Parathyroid adenoma (tissue), 2 donors: ENCODE measurements at regions not wholly inside any gene's neighbourhood (a gene's known extent, or its start where the extent isn't known, plus 50 kb on each side); places are given as distances from the start of the nearest gene placed in this dataset.

Experiments used
- H2AFZ ChIP-seq: fragments of 300-600 bp; sonication (generic); one replicate; pipeline ENCODE4 v1.7.0; 2017; ENCODE audit warnings: antibody characterized with exemption, mild to moderate bottlenecking
- H3K27ac ChIP-seq: fragments of 300-600 bp; sonication (generic); one replicate; pipeline ENCODE4 v1.7.0; 2017
- H3K27me3 ChIP-seq: fragments of 300-600 bp; sonication (generic); one replicate; pipeline ENCODE4 v1.7.0; 2017; ENCODE audit warnings: low read length; ENCODE audit not compliant: control insufficient read depth, insufficient read depth
- H3K36me3 ChIP-seq: fragments of 300-600 bp; sonication (generic); one replicate; pipeline ENCODE4 v1.7.0; 2017; ENCODE audit warnings: low read length; ENCODE audit not compliant: control insufficient read depth, insufficient read depth
- H3K4me1 ChIP-seq: fragments of 300-600 bp; sonication (generic); one replicate; pipeline ENCODE4 v1.7.0; 2017; ENCODE audit warnings: control low read depth
- H3K4me2 ChIP-seq: fragments of 300-600 bp; sonication (generic); one replicate; pipeline ENCODE4 v1.7.0; 2017; ENCODE audit warnings: low read length
- H3K4me3 ChIP-seq: fragments of 300-600 bp; sonication (generic); one replicate; pipeline ENCODE4 v1.7.0; 2017; ENCODE audit warnings: low read depth, low read length
- H3K79me2 ChIP-seq: fragments of 300-600 bp; sonication (generic); one replicate; pipeline ENCODE4 v1.7.0; 2017; ENCODE audit warnings: control low read depth
- H3K9ac ChIP-seq: fragments of 300-600 bp; sonication (generic); one replicate; pipeline ENCODE4 v1.7.0; 2017; ENCODE audit warnings: mild to moderate bottlenecking
- H3K9me3 ChIP-seq: fragments of 300-600 bp; sonication (generic); one replicate; pipeline ENCODE4 v1.7.0; 2017; ENCODE audit warnings: low read length; ENCODE audit not compliant: control insufficient read depth
- TF ChIP-seq, protein P1 (sequence below): fragments of 300-600 bp; sonication (generic); IDR thresholded peaks from one replicate; pipeline ENCODE4 v1.7.0; 2017; ENCODE audit warnings: antibody characterized with exemption, mild to moderate bottlenecking
- donor health status: primary hyperparathyroidism.

DNA sequence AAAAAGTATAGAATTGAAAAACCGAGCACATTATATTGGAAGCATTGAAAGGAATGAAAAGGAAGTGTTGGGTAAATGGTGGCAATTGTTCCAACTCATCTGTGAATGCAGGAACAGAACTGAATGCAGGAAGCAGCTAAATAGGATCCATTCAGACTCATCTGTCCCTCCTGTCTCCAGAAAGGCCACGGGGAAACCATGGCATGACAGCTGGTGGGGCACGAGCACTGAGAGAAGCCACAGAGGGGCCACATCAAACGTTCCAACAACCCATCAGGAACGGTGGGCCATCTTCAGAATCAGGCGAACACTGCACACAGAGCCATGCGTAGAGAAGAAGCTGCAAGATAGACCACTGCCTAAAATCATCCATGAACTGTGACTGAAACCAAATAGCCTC is 138.5 kb upstream of the SLC35G4 start:
- H3K9me3 ChIP-seq: no peaks in the 10 kb centered on the region
- no peak overlapping the region for H3K27ac ChIP-seq
- H3K27me3 ChIP-seq: no peaks in the 10 kb centered on the region
- no peak overlapping the region for H3K4me2 ChIP-seq
- TF ChIP-seq, protein P1, sequence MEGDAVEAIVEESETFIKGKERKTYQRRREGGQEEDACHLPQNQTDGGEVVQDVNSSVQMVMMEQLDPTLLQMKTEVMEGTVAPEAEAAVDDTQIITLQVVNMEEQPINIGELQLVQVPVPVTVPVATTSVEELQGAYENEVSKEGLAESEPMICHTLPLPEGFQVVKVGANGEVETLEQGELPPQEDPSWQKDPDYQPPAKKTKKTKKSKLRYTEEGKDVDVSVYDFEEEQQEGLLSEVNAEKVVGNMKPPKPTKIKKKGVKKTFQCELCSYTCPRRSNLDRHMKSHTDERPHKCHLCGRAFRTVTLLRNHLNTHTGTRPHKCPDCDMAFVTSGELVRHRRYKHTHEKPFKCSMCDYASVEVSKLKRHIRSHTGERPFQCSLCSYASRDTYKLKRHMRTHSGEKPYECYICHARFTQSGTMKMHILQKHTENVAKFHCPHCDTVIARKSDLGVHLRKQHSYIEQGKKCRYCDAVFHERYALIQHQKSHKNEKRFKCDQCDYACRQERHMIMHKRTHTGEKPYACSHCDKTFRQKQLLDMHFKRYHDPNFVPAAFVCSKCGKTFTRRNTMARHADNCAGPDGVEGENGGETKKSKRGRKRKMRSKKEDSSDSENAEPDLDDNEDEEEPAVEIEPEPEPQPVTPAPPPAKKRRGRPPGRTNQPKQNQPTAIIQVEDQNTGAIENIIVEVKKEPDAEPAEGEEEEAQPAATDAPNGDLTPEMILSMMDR: no peak
- peaks cover 20% of the 10 kb centered on the region for H3K4me1 ChIP-seq
- H3K36me3 ChIP-seq: no peaks in the 10 kb centered on the region
- no peak overlapping the region for H3K9ac ChIP-seq
- H3K79me2 ChIP-seq: no peaks in the 10 kb centered on the region
- no peak overlapping the region for H2AFZ ChIP-seq
- H3K4me3 ChIP-seq: no peak overlapping the region

DNA sequence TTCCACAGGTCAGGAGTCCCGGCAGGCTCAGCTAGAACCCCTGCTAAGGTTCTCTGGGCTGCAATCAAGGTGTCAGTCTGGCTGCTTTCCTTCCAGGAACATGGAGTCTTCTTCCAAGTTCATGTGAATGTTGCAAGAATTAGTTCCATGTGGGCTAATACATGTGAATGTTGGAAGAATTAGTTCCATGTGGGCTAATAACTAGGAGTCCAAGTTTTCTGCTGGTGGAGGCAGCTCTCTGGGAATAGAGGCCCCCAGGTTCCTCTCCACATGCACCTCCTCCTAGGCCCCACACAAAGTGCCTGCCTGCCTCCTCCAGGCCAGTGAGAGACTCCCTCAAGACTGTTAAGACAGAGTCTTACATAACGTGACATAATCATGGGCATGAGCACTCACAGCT is 140.8 kb upstream of the SLC35G4 start:
- H3K4me1 ChIP-seq: peaks cover 24% of the 10 kb centered on the region
- TF ChIP-seq, protein P1: no peak
- no peak overlapping the region for H3K4me3 ChIP-seq
- H3K27ac ChIP-seq: no peak overlapping the region
- H3K27me3 ChIP-seq: no peaks in the 10 kb centered on the region
- no peaks in the 10 kb centered on the region for H3K79me2 ChIP-seq
- H3K4me2 ChIP-seq: no peak overlapping the region
- H3K36me3 ChIP-seq: no peaks in the 10 kb centered on the region
- no peaks in the 10 kb centered on the region for H3K9me3 ChIP-seq
- H3K9ac ChIP-seq: no peak overlapping the region
- H2AFZ ChIP-seq: no peak overlapping the region

- no peak overlapping the region for H3K9ac ChIP-seq
- H3K4me3 ChIP-seq: no peak overlapping the region
- no peaks in the 10 kb centered on the region for H3K27me3 ChIP-seq
Measured at GRCh38 chr18:11468120-11468519, 141.3 kb upstream of the SLC35G4 start.

GRCh38 chr18:11467611-11468010 is 141.8 kb upstream of the SLC35G4 start:
- H3K4me1 ChIP-seq: peaks cover 24% of the 10 kb centered on the region

More at GRCh38 chr18:11468120-11468519, 141.3 kb upstream of the SLC35G4 start:
- Histone ChIP-seq H3K36me3 (no peaks in the 10 kb centered on the region), H3K9me3 (no peaks in the 10 kb centered on the region), H2AFZ (no peak overlapping the region), H3K27ac (no peak overlapping the region), H3K79me2 (no peaks in the 10 kb centered on the region), H3K4me1 (peaks cover 24% of the 10 kb centered on the region), H3K4me2 (no peak overlapping the region)
- TF ChIP-seq, protein P1: no peak

DNA sequence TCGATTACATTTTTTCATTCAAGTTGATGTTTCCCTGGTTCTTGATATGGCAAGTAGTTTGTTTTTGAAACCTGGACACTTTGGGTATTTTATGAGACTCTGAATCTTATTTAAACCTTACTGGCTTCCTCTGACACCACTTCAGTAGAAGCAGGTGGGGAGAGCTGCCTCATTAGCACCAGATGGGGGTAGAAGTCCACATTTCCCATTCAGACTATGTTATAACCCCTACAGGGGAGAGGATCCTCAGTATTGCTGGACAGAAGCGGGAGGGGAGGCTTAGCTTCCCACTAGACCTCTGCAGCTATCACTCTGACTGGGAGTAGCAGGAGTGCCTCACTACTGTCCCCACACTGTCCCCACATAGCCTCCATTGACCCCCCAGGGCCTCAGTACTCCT is 145.3 kb upstream of the SLC35G4 start:
- Histone ChIP-seq H3K79me2 (no peaks in the 10 kb centered on the region), H3K9me3 (no peaks in the 10 kb centered on the region), H3K27ac (no peak overlapping the region), H3K36me3 (no peaks in the 10 kb centered on the region), H3K4me1 (peaks cover 19% of the 10 kb centered on the region), H3K4me2 (no peak overlapping the region), H3K9ac (no peak overlapping the region), H3K27me3 (no peaks in the 10 kb centered on the region), H3K4me3 (no peak overlapping the region), H2AFZ (no peak overlapping the region)
- TF ChIP-seq, protein P1: no peak

More at GRCh38 chr18:11467611-11468010, 141.8 kb upstream of the SLC35G4 start:
- no peak overlapping the region for H3K4me3 ChIP-seq
- no peaks in the 10 kb centered on the region for H3K79me2 ChIP-seq
- TF ChIP-seq, protein P1: no peak
- H3K27me3 ChIP-seq: no peaks in the 10 kb centered on the region
- no peak overlapping the region for H3K9ac ChIP-seq
- H3K4me2 ChIP-seq: no peak overlapping the region
- H3K9me3 ChIP-seq: no peaks in the 10 kb centered on the region
- H3K27ac ChIP-seq: peak overlapping the region; percentile 40
- no peaks in the 10 kb centered on the region for H3K36me3 ChIP-seq
- H2AFZ ChIP-seq: peak overlapping the region; percentile 40
